OCI-LY7 (cell line): ENCODE measurements at regions not wholly inside any gene's neighbourhood (a gene's known extent, or its start where the extent isn't known, plus 50 kb on each side); places are given as distances from the start of the nearest gene placed in this dataset.

Experiments used
- EZH2phosphoT487 ChIP-seq: fragments of 200-600 bp; sonication (generic); IDR thresholded peaks from 2 replicates; pipeline ENCODE4 v1.6.1; 2018; ENCODE audit warnings: low read depth, borderline replicate concordance, mild to moderate bottlenecking, mixed run types, antibody characterized with exemption, low read length, moderate library complexity, mixed read lengths
- TF ChIP-seq, protein P1 (sequence below): fragments of 200-600 bp; sonication (generic); conservative IDR thresholded peaks from 2 replicates; pipeline ENCODE4 v1.5.1; 2014; ENCODE audit warnings: mild to moderate bottlenecking, antibody characterized with exemption, low read length, moderate library complexity, mixed read lengths

DNA sequence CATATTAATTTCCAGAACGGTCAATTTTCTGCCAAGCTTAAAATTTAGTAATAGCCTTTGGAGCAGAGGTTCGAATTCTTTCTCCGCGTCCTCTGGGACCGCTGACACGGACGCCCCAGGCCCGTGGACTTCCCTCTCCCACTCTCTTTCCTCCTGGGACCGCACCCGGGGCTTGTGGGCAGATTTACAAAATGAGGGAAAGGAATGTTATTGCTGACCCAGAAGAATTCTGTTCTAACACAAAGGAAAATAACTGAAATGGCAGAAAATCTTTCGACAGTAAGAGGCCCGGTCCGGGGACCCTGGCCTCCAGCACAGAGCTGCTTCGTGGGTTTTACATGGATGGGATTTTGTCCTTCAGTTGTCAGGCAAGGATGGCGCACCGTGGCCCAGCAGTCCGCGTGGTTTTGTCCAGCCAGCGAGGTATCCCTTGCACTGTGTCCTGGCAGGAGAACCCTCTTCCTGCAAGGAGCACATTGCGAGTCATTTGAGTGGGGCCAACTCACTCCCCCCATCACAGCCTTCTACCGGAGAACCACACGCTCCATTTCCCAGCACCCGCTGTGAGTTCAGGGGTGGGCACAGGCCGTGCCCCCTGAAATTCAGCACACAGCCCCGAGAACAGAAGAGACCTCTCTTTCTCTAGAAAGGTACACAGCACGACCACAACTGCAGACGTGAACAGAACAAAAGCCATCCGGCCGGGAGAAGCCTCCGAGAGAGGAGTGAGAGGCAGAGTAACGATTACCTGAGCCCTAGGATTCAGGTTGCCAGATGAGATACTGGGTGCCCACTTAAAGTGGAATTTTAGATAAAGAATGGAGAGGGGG, 106.0 kb upstream of the AFDN start:
- TF ChIP-seq, protein P1, sequence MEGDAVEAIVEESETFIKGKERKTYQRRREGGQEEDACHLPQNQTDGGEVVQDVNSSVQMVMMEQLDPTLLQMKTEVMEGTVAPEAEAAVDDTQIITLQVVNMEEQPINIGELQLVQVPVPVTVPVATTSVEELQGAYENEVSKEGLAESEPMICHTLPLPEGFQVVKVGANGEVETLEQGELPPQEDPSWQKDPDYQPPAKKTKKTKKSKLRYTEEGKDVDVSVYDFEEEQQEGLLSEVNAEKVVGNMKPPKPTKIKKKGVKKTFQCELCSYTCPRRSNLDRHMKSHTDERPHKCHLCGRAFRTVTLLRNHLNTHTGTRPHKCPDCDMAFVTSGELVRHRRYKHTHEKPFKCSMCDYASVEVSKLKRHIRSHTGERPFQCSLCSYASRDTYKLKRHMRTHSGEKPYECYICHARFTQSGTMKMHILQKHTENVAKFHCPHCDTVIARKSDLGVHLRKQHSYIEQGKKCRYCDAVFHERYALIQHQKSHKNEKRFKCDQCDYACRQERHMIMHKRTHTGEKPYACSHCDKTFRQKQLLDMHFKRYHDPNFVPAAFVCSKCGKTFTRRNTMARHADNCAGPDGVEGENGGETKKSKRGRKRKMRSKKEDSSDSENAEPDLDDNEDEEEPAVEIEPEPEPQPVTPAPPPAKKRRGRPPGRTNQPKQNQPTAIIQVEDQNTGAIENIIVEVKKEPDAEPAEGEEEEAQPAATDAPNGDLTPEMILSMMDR = no peak
- TF ChIP-seq EZH2phosphoT487 = no peak
